T47D (cell line): ENCODE measurements at regions not wholly inside any gene's neighbourhood (a gene's known extent, or its start where the extent isn't known, plus 50 kb on each side); places are given as distances from the start of the nearest gene placed in this dataset.
"Not testable (repeated sequence)": the region's sequence is repeated elsewhere in the genome, so short reads cannot be mapped to it uniquely, and the experiment has no call there.

Source experiments
- DNase-seq, 2 experiments: peaks; one replicate each; pipeline versions ENCODE4 v3.0.0 to v3.0.0-alpha.2; 2011 to 2012; ENCODE audit warnings: low read depth in 1 of 2, low spot score in 1 of 2
- JUND ChIP-seq: IDR thresholded peaks from 2 replicates; pipeline ENCODE4 v1.6.1; 2012; ENCODE audit warnings: low read depth
- in situ Hi-C: cut with HindIII; loops from 2 replicates; pipeline ENCODE4 v1.10.0; 2016; ENCODE audit warnings: low sequenced_read_pairs, low pct_unique_long_range_greater_than_20kb

GRCh38 chr1:212514056-212514614, 81.4 kb downstream of the NENF start:
- no peak for TF ChIP-seq JUND
- in situ Hi-C loops: no loop called here
- peak in 1 of 2 experiments; percentile 37 for DNase-seq

- no peak for DNase-seq
- no peak for TF ChIP-seq JUND
- in situ Hi-C loops: no loop called here
Measured at GRCh38 chr1:212514782-212515181, 82.1 kb downstream of the NENF start.

- in situ Hi-C loops: no loop called here
- TF ChIP-seq JUND: no peak
- DNase-seq: no peak
Measured at GRCh38 chr1:212515329-212515760, 82.6 kb downstream of the NENF start.

- in situ Hi-C loops, DNase-seq: not testable (repeated sequence)
Measured at GRCh38 chr1:212516012-212516411, 83.3 kb downstream of the NENF start.

GRCh38 chr1:212518188-212519054, 85.7 kb downstream of the NENF start:
- peak in 1 of 2 experiments; percentile 23 for DNase-seq
- in situ Hi-C loops: no loop called here
- no peak for TF ChIP-seq JUND

- in situ Hi-C loops: no loop called here
- no peak for DNase-seq
- no peak for TF ChIP-seq JUND
Measured at GRCh38 chr1:212519131-212519530, 86.4 kb downstream of the NENF start.

GRCh38 chr1:212520299-212520698, 87.6 kb downstream of the NENF start:
- DNase-seq: no peak
- TF ChIP-seq JUND: no peak
- in situ Hi-C loops: no loop called here

- in situ Hi-C loops: no loop called here
- DNase-seq: no peak
- TF ChIP-seq JUND: no peak
Measured at GRCh38 chr1:212520746-212521145, 87.8 kb upstream of the ATF3 start.

GRCh38 chr1:212525479-212526110, 83.0 kb upstream of the ATF3 start:
- no peak for TF ChIP-seq JUND
- in situ Hi-C loops: no loop called here
- no peak for DNase-seq

GRCh38 chr1:212526111-212526491, 82.5 kb upstream of the ATF3 start:
- no peak for DNase-seq
- in situ Hi-C loops: no loop called here
- no peak for TF ChIP-seq JUND

GRCh38 chr1:212528501-212528900, 80.1 kb upstream of the ATF3 start:
- no peak for DNase-seq
- in situ Hi-C loops: no loop called here
- no peak for TF ChIP-seq JUND

GRCh38 chr1:212529211-212529741, 79.3 kb upstream of the ATF3 start:
- DNase-seq: no peak
- in situ Hi-C loops: no loop called here
- TF ChIP-seq JUND: no peak

- in situ Hi-C loops: no loop called here
- no peak for TF ChIP-seq JUND
- DNase-seq: no peak
Measured at GRCh38 chr1:212531267-212531666, 77.3 kb upstream of the ATF3 start.
